HFFc6 (cell line): ENCODE measurements at regions not wholly inside any gene's neighbourhood (a gene's known extent, or its start where the extent isn't known, plus 50 kb on each side); places are given as distances from the start of the nearest gene placed in this dataset.
A peak's percentile ranks its signal among the peaks of the same experiment; 100 is the strongest.

Experiments used
- DNase-seq: peaks from one replicate; pipeline ENCODE4 v3.0.0-alpha.2; 2018
- H3K27ac Mint-ChIP-seq: 2 replicates; pipeline ENCODE4 v1.8.0; 2020; ENCODE audit warnings: mild to moderate bottlenecking, mixed read lengths
- H3K27me3 Mint-ChIP-seq: 2 replicates; pipeline ENCODE4 v1.8.0; 2021; ENCODE audit warnings: mild to moderate bottlenecking, moderate library complexity, mixed read lengths; ENCODE audit not compliant: insufficient read depth
- H3K36me3 Mint-ChIP-seq: 2 replicates; pipeline ENCODE4 v1.8.0; 2021; ENCODE audit warnings: low read depth, mixed read lengths
- H3K4me1 Mint-ChIP-seq: 2 replicates; pipeline ENCODE4 v1.8.0; 2020; ENCODE audit warnings: low read depth, mixed read lengths
- H3K4me3 Mint-ChIP-seq: 2 replicates; pipeline ENCODE4 v1.8.0; 2020; ENCODE audit warnings: mild to moderate bottlenecking, moderate library complexity, mixed read lengths
- H3K9me3 Mint-ChIP-seq: 2 replicates; pipeline ENCODE4 v1.8.0; 2020; ENCODE audit warnings: mild to moderate bottlenecking, mixed read lengths
- CTCF ChIP-seq: fragments of 200-600 bp; sonication (generic); IDR thresholded peaks from 2 replicates; pipeline ENCODE4 v1.5.0; 2021; ENCODE audit warnings: antibody characterized with exemption, mild to moderate bottlenecking

- peaks cover 25% of the 10 kb centered on the region for H3K36me3 Mint-ChIP-seq
- peaks cover 80% of the 10 kb centered on the region for H3K4me1 Mint-ChIP-seq
- DNase-seq: no peak
- no peak overlapping the region for H3K27ac Mint-ChIP-seq
- no peak for TF ChIP-seq CTCF
- H3K4me3 Mint-ChIP-seq: no peak overlapping the region
- peaks cover 15% of the 10 kb centered on the region for H3K9me3 Mint-ChIP-seq
- no peaks in the 10 kb centered on the region for H3K27me3 Mint-ChIP-seq
Observed at GRCh38 chr2:226581661-226582060, 218.0 kb downstream of the IRS1 start.

GRCh38 chr2:226581004-226581403, 218.6 kb downstream of the IRS1 start:
- Mint-ChIP-seq H3K36me3 (peaks cover 25% of the 10 kb centered on the region), H3K27ac (no peak overlapping the region), H3K4me1 (peaks cover 76% of the 10 kb centered on the region), H3K9me3 (peaks cover 15% of the 10 kb centered on the region), H3K4me3 (0 out of 2 replicates have a peak overlapping the region, but pooled peaks have one; percentile 12), H3K27me3 (no peaks in the 10 kb centered on the region)
- DNase-seq: no peak
- TF ChIP-seq CTCF: no peak

- Mint-ChIP-seq H3K27ac (peak overlapping the region; percentile 13; the same call in 1 of the 2 replicates), H3K4me1 (peaks cover 73% of the 10 kb centered on the region), H3K36me3 (peaks cover 23% of the 10 kb centered on the region), H3K27me3 (no peaks in the 10 kb centered on the region), H3K4me3 (no peak overlapping the region), H3K9me3 (peaks cover 15% of the 10 kb centered on the region)
- no peak for DNase-seq
- no peak for TF ChIP-seq CTCF
Observed at GRCh38 chr2:226580403-226580802, 219.2 kb downstream of the IRS1 start.

GRCh38 chr2:226579519-226579918, 220.1 kb downstream of the IRS1 start:
- H3K9me3 Mint-ChIP-seq: peaks cover 15% of the 10 kb centered on the region
- H3K27ac Mint-ChIP-seq: no peak overlapping the region
- DNase-seq: peak; percentile 19
- H3K4me3 Mint-ChIP-seq: no peak overlapping the region
- H3K4me1 Mint-ChIP-seq: peaks cover 64% of the 10 kb centered on the region
- peaks cover 20% of the 10 kb centered on the region for H3K36me3 Mint-ChIP-seq
- no peaks in the 10 kb centered on the region for H3K27me3 Mint-ChIP-seq
- TF ChIP-seq CTCF: no peak

GRCh38 chr2:226578879-226579278, 220.7 kb downstream of the IRS1 start:
- Mint-ChIP-seq H3K27me3 (no peaks in the 10 kb centered on the region), H3K27ac (no peak overlapping the region), H3K36me3 (peaks cover 20% of the 10 kb centered on the region), H3K9me3 (peaks cover 15% of the 10 kb centered on the region), H3K4me3 (no peak overlapping the region), H3K4me1 (peaks cover 58% of the 10 kb centered on the region)
- DNase-seq: no peak
- no peak for TF ChIP-seq CTCF

- no peak for DNase-seq
- H3K9me3 Mint-ChIP-seq: peaks cover 15% of the 10 kb centered on the region
- H3K36me3 Mint-ChIP-seq: peaks cover 18% of the 10 kb centered on the region
- no peak overlapping the region for H3K27ac Mint-ChIP-seq
- no peak overlapping the region for H3K4me3 Mint-ChIP-seq
- no peaks in the 10 kb centered on the region for H3K27me3 Mint-ChIP-seq
- H3K4me1 Mint-ChIP-seq: peaks cover 53% of the 10 kb centered on the region
- TF ChIP-seq CTCF: no peak
Observed at GRCh38 chr2:226578373-226578772, 221.2 kb downstream of the IRS1 start.
